Osteoblast (primary cell): ENCODE measurements at regions not wholly inside any gene's neighbourhood (a gene's known extent, or its start where the extent isn't known, plus 50 kb on each side); places are given as distances from the start of the nearest gene placed in this dataset.
"Not testable (repeated sequence)": the region's sequence is repeated elsewhere in the genome, so short reads cannot be mapped to it uniquely, and the experiment has no call there.

ENCODE experiments used
- DNase-seq: peaks from one replicate; pipeline ENCODE4 v3.0.0; 2011; ENCODE audit warnings: low spot score, mixed read lengths; ENCODE audit not compliant: insufficient read length; ENCODE audit errors: missing footprints
- H2AFZ ChIP-seq: 2 replicates; pipeline ENCODE4 v1.6.0; 2011; ENCODE audit warnings: mild to moderate bottlenecking, low read length
- H3K27ac ChIP-seq: 2 replicates; pipeline ENCODE4 v1.5.1; 2011; ENCODE audit warnings: mild to moderate bottlenecking, low read depth, low read length, moderate library complexity
- H3K27me3 ChIP-seq: 2 replicates; pipeline ENCODE4 v1.6.0; 2012; ENCODE audit warnings: mild to moderate bottlenecking, control low read depth, inconsistent platforms, low read length, moderate library complexity; ENCODE audit not compliant: insufficient read depth
- H3K36me3 ChIP-seq: 2 replicates; pipeline ENCODE4 v1.5.1; 2011; ENCODE audit warnings: mild to moderate bottlenecking, low read length, control low read depth, moderate library complexity; ENCODE audit not compliant: insufficient read depth
- H3K4me1 ChIP-seq: 2 replicates; pipeline ENCODE4 v1.5.1; 2011; ENCODE audit warnings: mild to moderate bottlenecking, low read length, control low read depth, moderate library complexity; ENCODE audit not compliant: insufficient read depth
- H3K4me2 ChIP-seq: 2 replicates; pipeline ENCODE4 v1.6.0; 2011; ENCODE audit warnings: mild to moderate bottlenecking, low read length; ENCODE audit not compliant: insufficient read depth
- H3K4me3 ChIP-seq: fragments of 200-600 bp; sonication (generic); 3 replicates; pipeline ENCODE4 v1.5.1; 2012; ENCODE audit warnings: mild to moderate bottlenecking, low read length, inconsistent platforms; ENCODE audit not compliant: insufficient read depth
- H3K79me2 ChIP-seq: 2 replicates; pipeline ENCODE4 v1.6.0; 2012; ENCODE audit warnings: mild to moderate bottlenecking, low read length, control low read depth, inconsistent platforms; ENCODE audit not compliant: insufficient read depth
- H3K9me3 ChIP-seq: 2 replicates; pipeline ENCODE4 v1.5.1; 2011; ENCODE audit warnings: low read depth, low read length, control low read depth
- H4K20me1 ChIP-seq: 2 replicates; pipeline ENCODE4 v1.6.0; 2012; ENCODE audit warnings: mild to moderate bottlenecking, low read length, control low read depth; ENCODE audit not compliant: insufficient read depth
- CTCF ChIP-seq: IDR thresholded peaks from 2 replicates; pipeline ENCODE4 v1.5.1; 2011; ENCODE audit warnings: mild to moderate bottlenecking, low read depth, low read length, moderate library complexity; ENCODE audit errors: extremely low read depth

GRCh38 chr16:5207001-5207523 lies 109.5 kb upstream of the EEF2KMT start:
- Histone ChIP-seq H3K36me3 (no peaks in the 10 kb centered on the region), H3K27me3 (no peaks in the 10 kb centered on the region), H4K20me1 (no peaks in the 10 kb centered on the region), H2AFZ (no peak overlapping the region), H3K79me2 (no peaks in the 10 kb centered on the region), H3K9me3 (no peaks in the 10 kb centered on the region), H3K4me2 (no peak overlapping the region), H3K4me1 (no peaks in the 10 kb centered on the region), H3K27ac (no peak overlapping the region), H3K4me3 (no peak overlapping the region)
- DNase-seq: no peak
- no peak for TF ChIP-seq CTCF

- no peak for TF ChIP-seq CTCF
- H3K4me1 ChIP-seq: no peaks in the 10 kb centered on the region
Measured at GRCh38 chr16:5206331-5206990, 108.9 kb upstream of the EEF2KMT start.

DNA sequence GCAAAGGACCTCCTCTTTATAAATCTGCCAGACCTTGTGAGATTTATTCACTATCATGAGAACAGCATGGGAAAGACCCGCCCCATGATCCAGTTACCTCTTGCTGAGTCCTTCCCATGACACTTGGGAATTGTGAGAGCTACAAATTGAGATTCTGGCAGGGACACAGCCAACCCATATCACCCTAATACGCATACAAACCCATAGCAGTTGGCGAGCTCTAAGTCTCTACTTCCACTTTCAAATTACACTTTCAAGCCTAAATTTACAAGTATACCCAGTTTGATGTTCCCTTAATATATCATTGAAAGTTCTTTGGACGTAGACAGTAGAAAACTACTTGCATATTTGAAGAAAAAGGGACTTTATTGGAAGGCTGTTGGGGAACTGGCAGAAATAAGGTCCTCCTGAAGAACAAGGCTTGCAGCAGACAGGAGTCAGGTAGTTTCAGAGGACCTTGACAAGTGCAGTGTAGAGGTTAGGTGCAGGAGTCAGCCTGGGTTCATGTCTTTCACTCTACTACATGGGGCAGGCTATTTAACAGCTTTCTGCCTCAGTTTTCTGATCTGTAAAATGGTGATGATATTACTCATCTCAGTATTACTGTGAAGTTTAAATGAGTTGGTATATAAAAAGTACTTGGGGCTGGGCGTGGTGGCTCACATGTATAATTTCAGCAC lies 107.9 kb upstream of the EEF2KMT start:
- Histone ChIP-seq H3K27ac (no peak overlapping the region), H3K79me2 (no peaks in the 10 kb centered on the region), H3K4me3 (no peak overlapping the region), H2AFZ (no peak overlapping the region), H3K4me2 (no peak overlapping the region), H4K20me1 (no peaks in the 10 kb centered on the region), H3K9me3 (no peaks in the 10 kb centered on the region), H3K4me1 (no peaks in the 10 kb centered on the region), H3K36me3 (no peaks in the 10 kb centered on the region), H3K27me3 (no peaks in the 10 kb centered on the region)
- no peak for TF ChIP-seq CTCF
- DNase-seq: no peak

More at GRCh38 chr16:5206331-5206990, 108.9 kb upstream of the EEF2KMT start:
- no peak for DNase-seq
- H3K27me3 ChIP-seq: no peaks in the 10 kb centered on the region
- H3K27ac ChIP-seq: no peak overlapping the region
- H3K79me2 ChIP-seq: no peaks in the 10 kb centered on the region
- H3K9me3 ChIP-seq: no peaks in the 10 kb centered on the region
- no peak overlapping the region for H3K4me3 ChIP-seq
- no peak overlapping the region for H3K4me2 ChIP-seq
- no peaks in the 10 kb centered on the region for H4K20me1 ChIP-seq
- H3K36me3 ChIP-seq: no peaks in the 10 kb centered on the region
- H2AFZ ChIP-seq: no peak overlapping the region

DNA sequence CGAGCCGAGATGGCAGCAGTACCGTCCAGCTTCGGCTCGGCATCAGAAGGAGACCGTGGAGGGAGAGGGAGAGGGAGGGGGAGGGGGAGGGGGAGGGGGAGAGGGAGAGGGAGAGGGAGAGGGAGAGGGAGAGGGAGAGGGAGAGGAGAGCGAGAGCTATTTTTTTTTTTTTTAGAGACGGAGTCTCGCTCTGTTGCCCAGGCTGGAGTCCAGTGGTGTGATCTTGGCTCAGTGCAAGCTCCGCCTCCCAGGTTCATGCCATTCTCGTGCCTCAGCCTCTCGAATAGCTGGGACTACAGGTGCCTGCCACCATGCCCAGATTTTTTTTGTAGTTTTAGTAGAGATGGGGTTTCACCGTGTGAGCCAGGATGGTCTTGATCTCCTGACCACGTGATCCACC lies 106.1 kb upstream of the EEF2KMT start:
- not testable (repeated sequence) for H3K4me3 ChIP-seq

More for the DNA sequence above, 106.1 kb upstream of the EEF2KMT start:
- DNase-seq, H3K79me2 ChIP-seq, H3K4me1 ChIP-seq, H3K27me3 ChIP-seq, H3K4me2 ChIP-seq, H3K27ac ChIP-seq, H2AFZ ChIP-seq, H3K9me3 ChIP-seq, H4K20me1 ChIP-seq, H3K36me3 ChIP-seq: not testable (repeated sequence)
